ENCODE measurements at regions not wholly inside any gene's neighbourhood (a gene's known extent, or its start where the extent isn't known, plus 50 kb on each side); places are given as distances from the start of the nearest gene placed in this dataset.

GRCh38 chr16:63037761-63038396 is 1001.6 kb upstream of the CDH8 start:
- TF ChIP-seq CTCF (IDR thresholded peaks at IDR 0.05), result no peak
- no peak for TF ChIP-seq POLR2AphosphoS5 (IDR thresholded peaks at IDR 0.05; ENCODE audit: insufficient read depth in 1 of 2, low read depth in 1 of 2)
- no peak for TF ChIP-seq POLR2A (IDR thresholded peaks at IDR 0.05)
- intact Hi-C loops (cut with DNase I), result no loop called here
- Histone ChIP-seq H3K4me3 (no peak overlapping the region), H3K27me3 (no peaks in the 10 kb centered on the region), H3K36me3 (no peaks in the 10 kb centered on the region), H3K9me3 (no peaks in the 10 kb centered on the region), H3K27ac (no peak overlapping the region), H3K4me1 (no peaks in the 10 kb centered on the region)
- DNase-seq (ENCODE audit: extremely low spot score in 2 of 2), result no peak

GRCh38 chr16:63018581-63019223 is 982.5 kb upstream of the CDH8 start:
- H3K36me3 ChIP-seq, result no peaks in the 10 kb centered on the region
- intact Hi-C loops (cut with DNase I), result no loop called here
- DNase-seq (ENCODE audit: extremely low spot score in 2 of 2), result no peak
- no peaks in the 10 kb centered on the region for H3K27me3 ChIP-seq
- TF ChIP-seq CTCF (IDR thresholded peaks at IDR 0.05) (no peak), POLR2AphosphoS5 (IDR thresholded peaks at IDR 0.05; ENCODE audit: insufficient read depth in 1 of 2, low read depth in 1 of 2) (no peak), POLR2A (IDR thresholded peaks at IDR 0.05) (no peak)
- H3K9me3 ChIP-seq, result no peaks in the 10 kb centered on the region
- H3K27ac ChIP-seq, result no peak overlapping the region
- no peak overlapping the region for H3K4me3 ChIP-seq
- no peaks in the 10 kb centered on the region for H3K4me1 ChIP-seq

GRCh38 chr16:63008688-63009087 is 972.5 kb upstream of the CDH8 start:
- intact Hi-C loops (cut with DNase I), result no loop called here
- Histone ChIP-seq H3K27me3 (no peaks in the 10 kb centered on the region), H3K36me3 (no peaks in the 10 kb centered on the region), H3K9me3 (no peaks in the 10 kb centered on the region), H3K4me1 (no peaks in the 10 kb centered on the region), H3K27ac (no peak overlapping the region), H3K4me3 (no peak overlapping the region)
- TF ChIP-seq POLR2A (IDR thresholded peaks at IDR 0.05) (no peak), CTCF (IDR thresholded peaks at IDR 0.05) (no peak), POLR2AphosphoS5 (IDR thresholded peaks at IDR 0.05; ENCODE audit: insufficient read depth in 1 of 2, low read depth in 1 of 2) (no peak)
- no peak for DNase-seq (ENCODE audit: extremely low spot score in 2 of 2)

- Histone ChIP-seq H3K4me3 (no peak overlapping the region), H3K4me1 (no peaks in the 10 kb centered on the region), H3K9me3 (no peaks in the 10 kb centered on the region), H3K36me3 (no peaks in the 10 kb centered on the region), H3K27me3 (no peaks in the 10 kb centered on the region), H3K27ac (no peak overlapping the region)
- TF ChIP-seq CTCF (IDR thresholded peaks at IDR 0.05), result no peak
- TF ChIP-seq POLR2AphosphoS5 (IDR thresholded peaks at IDR 0.05; ENCODE audit: insufficient read depth in 1 of 2, low read depth in 1 of 2), result no peak
- TF ChIP-seq POLR2A (IDR thresholded peaks at IDR 0.05), result no peak
- intact Hi-C loops (cut with DNase I), result no loop called here
- no peak for DNase-seq (ENCODE audit: extremely low spot score in 2 of 2)
Observed at GRCh38 chr16:63005356-63005755, 969.1 kb upstream of the CDH8 start.

- no peak for DNase-seq (ENCODE audit: extremely low spot score in 2 of 2)
- Histone ChIP-seq H3K4me3 (no peak overlapping the region), H3K27me3 (no peaks in the 10 kb centered on the region), H3K9me3 (no peaks in the 10 kb centered on the region), H3K4me1 (no peaks in the 10 kb centered on the region), H3K27ac (no peak overlapping the region), H3K36me3 (no peaks in the 10 kb centered on the region)
- TF ChIP-seq POLR2A (IDR thresholded peaks at IDR 0.05) (no peak), CTCF (IDR thresholded peaks at IDR 0.05) (no peak), POLR2AphosphoS5 (IDR thresholded peaks at IDR 0.05; ENCODE audit: insufficient read depth in 1 of 2, low read depth in 1 of 2) (no peak)
- intact Hi-C loops (cut with DNase I), result no loop called here
Observed at GRCh38 chr16:62989480-62989879, 953.2 kb upstream of the CDH8 start.

Data from vagina (tissue), 2 donors.